Mucosa of descending colon (tissue), 3 donors: ENCODE measurements at regions not wholly inside any gene's neighbourhood (a gene's known extent, or its start where the extent isn't known, plus 50 kb on each side); places are given as distances from the start of the nearest gene placed in this dataset.
A peak's percentile ranks its signal among the peaks of the same experiment; 100 is the strongest.

ENCODE experiments used
- ATAC-seq: fragments of 200-7000 bp; cut with Tn5 transposase; one replicate; pipeline ENCODE4 v1.9.1; 2020; ENCODE audit warnings: mild to moderate bottlenecking, moderate library complexity
- DNase-seq, 3 donors: peaks; one replicate each; pipeline ENCODE4 v3.0.0-alpha.2; 2020
- H3K36me3 ChIP-seq: fragments of 200-600 bp; one replicate; pipeline ENCODE4 v1.8.0; 2021; ENCODE audit warnings: low read depth, mild to moderate bottlenecking
- H3K4me1 ChIP-seq: fragments of 200-600 bp; one replicate; pipeline ENCODE4 v1.8.0; 2021; ENCODE audit warnings: low read depth, mild to moderate bottlenecking
- H3K4me3 ChIP-seq: fragments of 200-600 bp; one replicate; pipeline ENCODE4 v1.8.0; 2021; ENCODE audit warnings: mild to moderate bottlenecking
- H3K9me3 ChIP-seq: fragments of 200-600 bp; one replicate; pipeline ENCODE4 v1.8.0; 2021; ENCODE audit warnings: mild to moderate bottlenecking
- CTCF ChIP-seq: fragments of 200-600 bp; IDR thresholded peaks from one replicate; pipeline ENCODE4 v1.8.0; 2022; ENCODE audit warnings: antibody characterized with exemption, mild to moderate bottlenecking
- intact Hi-C, 2 donors: fragments of 100-400 bp; cut with DNase I in 1 of 2; cut with micrococcal nuclease in 1 of 2; formaldehyde crosslinking; loops; one replicate each; pipeline versions ENCODE4 v1.11.0 to v1.11.1; 2022; cut with DNase I, micrococcal nuclease
- donor health status: DM: no; HTN: no; CAD: no; lungs with moderate emphysema.
- donor health status: DM: no; HTN: no; CAD: no.
- donor health status: DM: no; HTN: yes; CAD: no.

GRCh38 chr1:189336115-189337100 lies 1141.3 kb downstream of the BRINP3 start:
- intact Hi-C loops = no loop called here
- Histone ChIP-seq H3K4me1 (no peaks in the 10 kb centered on the region), H3K4me3 (no peak overlapping the region), H3K9me3 (no peaks in the 10 kb centered on the region), H3K36me3 (no peaks in the 10 kb centered on the region)
- ATAC-seq (no peak), DNase-seq (no peak)
- no peak for TF ChIP-seq CTCF

GRCh38 chr1:189349607-189350006 lies 1128.1 kb downstream of the BRINP3 start:
- intact Hi-C loops = no loop called here
- H3K4me3 ChIP-seq = no peak overlapping the region
- H3K4me1 ChIP-seq = no peaks in the 10 kb centered on the region
- DNase-seq = no peak
- no peaks in the 10 kb centered on the region for H3K36me3 ChIP-seq
- TF ChIP-seq CTCF = no peak
- ATAC-seq = no peak
- H3K9me3 ChIP-seq = no peaks in the 10 kb centered on the region

GRCh38 chr1:189350983-189351616 lies 1126.6 kb downstream of the BRINP3 start:
- H3K4me3 ChIP-seq = no peak overlapping the region
- DNase-seq (no peak), ATAC-seq (no peak)
- no peaks in the 10 kb centered on the region for H3K36me3 ChIP-seq
- TF ChIP-seq CTCF = no peak
- no peaks in the 10 kb centered on the region for H3K9me3 ChIP-seq
- no peaks in the 10 kb centered on the region for H3K4me1 ChIP-seq
- intact Hi-C loops = no loop called here

GRCh38 chr1:189351960-189352359 lies 1125.7 kb downstream of the BRINP3 start:
- DNase-seq = no peak

GRCh38 chr1:189356206-189356605 lies 1121.5 kb downstream of the BRINP3 start:
- intact Hi-C loops = no loop called here
- Histone ChIP-seq H3K36me3 (no peaks in the 10 kb centered on the region), H3K9me3 (no peaks in the 10 kb centered on the region), H3K4me1 (no peaks in the 10 kb centered on the region), H3K4me3 (no peak overlapping the region)
- ATAC-seq (peak; percentile 64), DNase-seq (no peak)
- TF ChIP-seq CTCF = no peak

More at GRCh38 chr1:189351960-189352359, 1125.7 kb downstream of the BRINP3 start:
- H3K4me3 ChIP-seq = no peak overlapping the region
- no peaks in the 10 kb centered on the region for H3K36me3 ChIP-seq
- no peaks in the 10 kb centered on the region for H3K9me3 ChIP-seq
- ATAC-seq = no peak
- H3K4me1 ChIP-seq = no peaks in the 10 kb centered on the region
- TF ChIP-seq CTCF = no peak
- intact Hi-C loops = no loop called here
